ENCODE measurements at regions not wholly inside any gene's neighbourhood (a gene's known extent, or its start where the extent isn't known, plus 50 kb on each side); places are given as distances from the start of the nearest gene placed in this dataset.
"Not testable (repeated sequence)": the region's sequence is repeated elsewhere in the genome, so short reads cannot be mapped to it uniquely, and the experiment has no call there.

DNA sequence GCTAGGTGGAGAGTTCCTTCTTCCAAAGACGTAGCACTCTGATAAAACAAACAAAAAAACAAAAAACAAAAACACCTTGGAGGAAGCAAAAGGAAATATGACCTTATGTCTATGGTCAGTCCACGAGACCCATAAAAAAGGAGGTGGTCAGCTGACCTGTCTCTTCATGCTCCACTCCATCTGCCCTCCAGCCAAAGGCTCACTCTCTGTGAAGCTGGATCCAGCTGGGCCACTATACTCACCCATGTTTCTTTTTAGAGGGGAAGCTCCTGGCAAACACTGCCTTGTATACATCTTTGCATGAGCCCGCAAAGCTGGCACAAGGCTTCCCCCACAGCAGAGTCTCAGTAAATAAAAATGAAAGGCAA, 126.1 kb upstream of the CACHD1 start:
- no peaks in the 10 kb centered on the region for H3K36me3 Mint-ChIP-seq (ENCODE audit: low read depth, unreplicated experiment)
- H3K9me3 Mint-ChIP-seq (ENCODE audit: unreplicated experiment) = no peaks in the 10 kb centered on the region
- H3K27me3 Mint-ChIP-seq (ENCODE audit: unreplicated experiment) = peaks cover 2% of the 10 kb centered on the region
- H3K4me3 Mint-ChIP-seq (ENCODE audit: unreplicated experiment) = no peak overlapping the region
- TF ChIP-seq, protein P1, sequence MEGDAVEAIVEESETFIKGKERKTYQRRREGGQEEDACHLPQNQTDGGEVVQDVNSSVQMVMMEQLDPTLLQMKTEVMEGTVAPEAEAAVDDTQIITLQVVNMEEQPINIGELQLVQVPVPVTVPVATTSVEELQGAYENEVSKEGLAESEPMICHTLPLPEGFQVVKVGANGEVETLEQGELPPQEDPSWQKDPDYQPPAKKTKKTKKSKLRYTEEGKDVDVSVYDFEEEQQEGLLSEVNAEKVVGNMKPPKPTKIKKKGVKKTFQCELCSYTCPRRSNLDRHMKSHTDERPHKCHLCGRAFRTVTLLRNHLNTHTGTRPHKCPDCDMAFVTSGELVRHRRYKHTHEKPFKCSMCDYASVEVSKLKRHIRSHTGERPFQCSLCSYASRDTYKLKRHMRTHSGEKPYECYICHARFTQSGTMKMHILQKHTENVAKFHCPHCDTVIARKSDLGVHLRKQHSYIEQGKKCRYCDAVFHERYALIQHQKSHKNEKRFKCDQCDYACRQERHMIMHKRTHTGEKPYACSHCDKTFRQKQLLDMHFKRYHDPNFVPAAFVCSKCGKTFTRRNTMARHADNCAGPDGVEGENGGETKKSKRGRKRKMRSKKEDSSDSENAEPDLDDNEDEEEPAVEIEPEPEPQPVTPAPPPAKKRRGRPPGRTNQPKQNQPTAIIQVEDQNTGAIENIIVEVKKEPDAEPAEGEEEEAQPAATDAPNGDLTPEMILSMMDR (IDR thresholded peaks at IDR 0.05; ENCODE audit: unreplicated experiment) = no peak
- H3K4me1 Mint-ChIP-seq (ENCODE audit: unreplicated experiment) = peaks cover 8% of the 10 kb centered on the region
- DNase-seq (ENCODE audit: low spot score) = no peak
- H3K27ac Mint-ChIP-seq (ENCODE audit: unreplicated experiment) = no peak overlapping the region

- Mint-ChIP-seq H3K36me3 (ENCODE audit: low read depth, unreplicated experiment) (no peaks in the 10 kb centered on the region), H3K9me3 (ENCODE audit: unreplicated experiment) (no peaks in the 10 kb centered on the region), H3K27ac (ENCODE audit: unreplicated experiment) (no peak overlapping the region), H3K4me1 (ENCODE audit: unreplicated experiment) (peaks cover 11% of the 10 kb centered on the region), H3K4me3 (ENCODE audit: unreplicated experiment) (no peak overlapping the region), H3K27me3 (ENCODE audit: unreplicated experiment) (no peaks in the 10 kb centered on the region)
- TF ChIP-seq, protein P1 (IDR thresholded peaks at IDR 0.05; ENCODE audit: unreplicated experiment) = no peak
- DNase-seq (ENCODE audit: low spot score) = no peak
Measured at GRCh38 chr1:64348270-64348960, 121.5 kb upstream of the CACHD1 start.

DNA sequence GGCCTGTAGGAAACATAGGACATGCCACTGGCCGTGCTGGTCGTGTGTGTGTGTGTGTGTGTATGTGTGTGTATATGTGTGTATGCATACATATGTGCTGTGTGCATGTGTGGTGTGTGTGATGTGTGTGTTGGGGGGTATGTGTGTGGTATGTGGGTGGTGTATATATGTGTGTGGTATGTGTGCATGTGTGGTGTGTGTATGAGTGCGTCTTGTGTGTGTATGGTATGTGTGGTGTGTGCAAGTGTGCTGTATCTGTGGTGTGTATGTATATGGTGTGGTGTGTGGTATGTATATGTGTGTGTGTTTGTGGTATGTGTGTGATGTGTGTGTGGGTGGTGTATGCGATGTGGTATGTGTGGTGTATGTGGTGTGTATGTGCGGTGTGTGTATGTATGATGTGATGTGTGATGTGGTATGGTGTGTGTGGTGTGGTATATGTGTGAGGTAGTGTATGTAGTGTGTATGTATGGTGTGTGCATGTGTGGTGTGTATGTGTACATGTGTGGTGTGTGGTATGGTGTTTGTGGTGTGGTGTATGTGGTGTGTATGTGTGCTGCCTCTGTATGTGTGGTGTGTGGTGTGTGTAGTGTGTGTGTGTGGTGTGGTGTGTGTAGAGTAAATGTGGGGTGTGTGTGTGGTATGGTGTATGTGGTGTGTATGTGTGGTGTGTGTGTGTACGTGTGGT, 120.8 kb upstream of the CACHD1 start:
- Mint-ChIP-seq H3K36me3 (ENCODE audit: low read depth, unreplicated experiment) (no peaks in the 10 kb centered on the region), H3K27ac (ENCODE audit: unreplicated experiment) (no peak overlapping the region), H3K4me1 (ENCODE audit: unreplicated experiment) (peaks cover 10% of the 10 kb centered on the region), H3K27me3 (ENCODE audit: unreplicated experiment) (no peaks in the 10 kb centered on the region), H3K9me3 (ENCODE audit: unreplicated experiment) (no peaks in the 10 kb centered on the region), H3K4me3 (ENCODE audit: unreplicated experiment) (no peak overlapping the region)
- no peak for DNase-seq (ENCODE audit: low spot score)
- TF ChIP-seq, protein P1 (IDR thresholded peaks at IDR 0.05; ENCODE audit: unreplicated experiment) = no peak

DNA sequence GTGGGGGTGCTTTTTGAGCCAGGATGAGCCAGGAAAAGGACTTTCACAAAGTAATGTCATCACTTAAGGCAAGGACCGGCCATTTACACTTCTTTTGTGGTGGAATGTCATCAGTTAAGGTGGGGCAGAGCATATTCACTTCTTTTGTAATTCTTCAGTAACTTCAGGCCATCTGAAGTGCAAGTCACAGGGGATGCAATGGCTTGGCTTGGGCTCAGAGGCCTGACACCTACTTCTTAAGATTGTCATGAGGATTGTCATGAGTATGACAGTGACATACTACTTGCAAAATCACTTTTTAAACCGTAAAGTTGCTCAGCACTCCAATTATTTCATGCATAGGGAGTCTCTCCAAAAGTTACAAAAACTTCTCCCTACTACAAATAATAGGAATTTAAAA, 114.4 kb upstream of the CACHD1 start:
- not testable (repeated sequence) for H3K27ac Mint-ChIP-seq (ENCODE audit: unreplicated experiment); DNase-seq (ENCODE audit: low spot score); H3K4me3 Mint-ChIP-seq (ENCODE audit: unreplicated experiment); H3K36me3 Mint-ChIP-seq (ENCODE audit: low read depth, unreplicated experiment); H3K9me3 Mint-ChIP-seq (ENCODE audit: unreplicated experiment); H3K27me3 Mint-ChIP-seq (ENCODE audit: unreplicated experiment)
- H3K4me1 Mint-ChIP-seq (ENCODE audit: unreplicated experiment) = peaks cover 38% of the 10 kb centered on the region

GRCh38 chr1:64356636-64357256, 113.2 kb upstream of the CACHD1 start:
- peaks cover 2% of the 10 kb centered on the region for H3K27me3 Mint-ChIP-seq (ENCODE audit: unreplicated experiment)
- no peak overlapping the region for H3K4me3 Mint-ChIP-seq (ENCODE audit: unreplicated experiment)
- DNase-seq (ENCODE audit: low spot score) = peak; percentile 9
- peaks cover 32% of the 10 kb centered on the region for H3K4me1 Mint-ChIP-seq (ENCODE audit: unreplicated experiment)
- TF ChIP-seq, protein P1 (IDR thresholded peaks at IDR 0.05; ENCODE audit: unreplicated experiment) = no peak
- H3K9me3 Mint-ChIP-seq (ENCODE audit: unreplicated experiment) = no peaks in the 10 kb centered on the region
- H3K36me3 Mint-ChIP-seq (ENCODE audit: low read depth, unreplicated experiment) = no peaks in the 10 kb centered on the region
- H3K27ac Mint-ChIP-seq (ENCODE audit: unreplicated experiment) = no peak overlapping the region

Data from endothelial cell (in vitro differentiated cells).